GM21576 (cell line): ENCODE measurements at regions not wholly inside any gene's neighbourhood (a gene's known extent, or its start where the extent isn't known, plus 50 kb on each side); places are given as distances from the start of the nearest gene placed in this dataset.

Experiments used
- ATAC-seq: cut with Tn5 transposase; IDR thresholded peaks from one replicate; pipeline ENCODE4 v1.9.1; 2021; ENCODE audit warnings: mild to moderate bottlenecking, moderate library complexity; ENCODE audit not compliant: unreplicated experiment

DNA sequence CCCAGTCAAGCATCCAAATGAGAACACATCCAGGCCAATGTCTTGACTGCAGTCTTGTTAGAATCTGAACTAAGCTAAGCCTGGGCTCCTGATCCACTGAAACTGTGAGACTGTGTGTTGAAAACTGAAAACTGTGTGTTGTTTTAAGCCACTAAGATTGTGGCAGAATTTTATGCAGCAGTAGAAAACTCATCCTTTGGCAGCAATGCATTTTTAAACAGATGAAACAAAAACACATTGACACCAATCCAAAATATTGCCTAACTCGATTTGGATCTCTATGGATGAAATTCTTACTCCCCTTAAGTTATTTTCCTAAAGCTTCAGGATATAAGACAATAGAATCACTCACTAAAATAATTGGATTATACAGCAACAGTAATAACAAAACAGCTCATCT is 202.3 kb upstream of the KLF12 start:
- no peak for ATAC-seq

DNA sequence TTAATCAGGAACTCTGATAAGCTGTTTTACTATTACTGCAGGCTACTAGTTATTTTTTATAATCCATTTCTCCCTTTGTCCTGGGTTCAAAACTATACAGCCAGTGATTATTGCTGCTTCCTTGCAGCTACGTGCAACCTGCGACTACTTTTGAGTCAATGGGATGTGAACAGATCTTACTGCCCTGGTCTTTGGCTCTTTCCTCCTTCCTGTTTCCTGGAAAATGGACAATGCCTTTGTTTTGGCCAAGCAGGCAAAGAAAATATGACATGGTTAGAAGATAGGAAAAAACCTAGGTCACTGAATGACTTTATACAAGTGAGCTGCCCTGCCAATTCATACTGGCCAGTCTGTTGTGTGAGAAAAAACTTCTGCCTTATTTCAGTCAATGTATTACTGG is 201.2 kb upstream of the KLF12 start:
- no peak for ATAC-seq

DNA sequence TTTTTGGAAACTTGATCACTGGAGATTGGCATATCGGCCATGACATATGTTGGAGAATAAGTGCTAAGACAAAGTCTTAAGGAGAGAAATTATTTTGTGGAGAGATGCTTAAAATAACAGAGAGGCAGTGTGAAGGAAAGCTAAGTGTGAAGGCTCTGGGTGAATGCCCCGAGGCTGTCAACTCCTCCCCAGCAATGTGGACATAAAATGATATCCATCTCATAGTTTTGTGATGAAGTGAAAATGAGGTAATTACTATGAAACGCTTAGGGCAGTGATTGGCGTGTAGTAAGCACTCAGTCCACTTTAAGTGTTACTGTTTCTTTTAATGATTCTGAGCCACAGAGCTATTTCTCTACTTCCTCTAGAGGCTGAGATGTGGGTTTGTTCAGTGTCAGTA is 195.8 kb upstream of the KLF12 start:
- no peak for ATAC-seq

DNA sequence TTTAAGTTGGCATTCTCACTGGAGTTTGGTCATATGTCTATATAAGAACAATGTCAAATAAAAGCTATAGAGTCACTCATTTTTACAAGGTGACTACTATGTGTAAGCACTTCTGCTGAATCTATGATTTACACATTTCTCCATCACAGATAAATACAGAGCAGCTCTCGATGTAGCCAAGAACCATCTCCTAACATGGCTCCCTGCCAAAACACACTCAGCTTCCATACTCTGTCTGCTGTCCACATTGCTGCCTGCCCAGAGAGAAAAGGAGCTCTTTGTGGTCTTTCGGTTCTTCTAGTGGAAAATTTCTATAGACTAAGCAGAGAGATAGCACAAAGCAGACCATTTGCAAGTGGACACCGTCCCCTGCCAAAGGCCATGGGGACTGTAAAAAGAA is 190.9 kb upstream of the KLF12 start:
- no peak for ATAC-seq

DNA sequence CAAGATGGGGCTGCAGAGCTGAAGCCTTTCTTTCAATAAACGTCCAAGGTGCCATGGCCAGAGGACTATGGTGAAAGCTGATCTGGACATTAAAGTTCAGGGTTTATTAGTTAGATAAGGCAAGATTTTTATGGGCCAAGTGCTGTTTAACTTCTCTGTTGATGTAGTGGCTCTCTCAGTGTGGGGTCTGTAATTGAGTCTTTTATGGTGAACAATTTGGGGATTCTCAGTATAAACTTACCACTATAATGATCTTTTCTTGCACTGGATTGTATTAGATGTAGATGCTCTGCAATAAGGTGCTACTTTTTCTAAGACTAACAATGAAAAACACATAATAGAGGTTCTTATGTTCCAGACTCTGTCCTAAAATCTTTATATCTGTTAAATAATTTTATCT is 190.1 kb upstream of the KLF12 start:
- no peak for ATAC-seq

DNA sequence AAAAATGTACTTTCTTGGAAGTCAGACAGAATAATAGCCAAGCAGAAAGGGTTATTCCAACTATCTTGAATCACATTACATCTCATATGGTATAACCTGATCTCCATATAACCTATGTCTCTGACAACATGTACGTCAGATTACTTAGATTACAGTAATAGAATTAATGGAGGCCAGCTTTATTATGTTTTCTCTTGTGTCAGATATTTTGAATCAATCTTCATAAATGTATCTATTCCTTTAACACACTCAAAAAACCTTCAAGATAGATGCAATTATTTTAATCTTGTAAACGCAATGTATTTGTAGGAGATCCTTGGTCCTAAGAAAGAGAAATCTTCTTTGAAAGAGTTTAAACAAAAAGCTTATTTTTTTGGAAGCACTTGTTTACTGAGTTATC is 188.4 kb upstream of the KLF12 start:
- ATAC-seq = no peak

DNA sequence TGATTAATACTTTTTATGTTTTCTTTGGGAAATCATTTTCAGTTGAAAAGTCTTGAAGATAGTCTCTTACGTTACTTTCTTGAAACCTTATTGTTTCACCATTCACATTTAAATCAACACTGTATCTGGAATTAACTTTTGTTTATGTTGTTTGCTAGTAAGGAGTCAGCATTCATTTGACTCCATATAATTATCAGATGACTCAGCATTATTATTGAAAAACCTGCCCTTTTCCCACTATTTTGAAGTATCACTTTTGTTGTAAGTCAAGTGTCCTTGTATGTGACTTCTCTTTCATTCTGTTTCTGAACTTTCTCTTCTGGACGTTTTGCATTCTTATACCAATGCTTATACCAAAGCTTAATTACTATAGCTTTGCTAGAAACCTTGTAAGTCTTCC is 186.1 kb upstream of the KLF12 start:
- no peak for ATAC-seq

DNA sequence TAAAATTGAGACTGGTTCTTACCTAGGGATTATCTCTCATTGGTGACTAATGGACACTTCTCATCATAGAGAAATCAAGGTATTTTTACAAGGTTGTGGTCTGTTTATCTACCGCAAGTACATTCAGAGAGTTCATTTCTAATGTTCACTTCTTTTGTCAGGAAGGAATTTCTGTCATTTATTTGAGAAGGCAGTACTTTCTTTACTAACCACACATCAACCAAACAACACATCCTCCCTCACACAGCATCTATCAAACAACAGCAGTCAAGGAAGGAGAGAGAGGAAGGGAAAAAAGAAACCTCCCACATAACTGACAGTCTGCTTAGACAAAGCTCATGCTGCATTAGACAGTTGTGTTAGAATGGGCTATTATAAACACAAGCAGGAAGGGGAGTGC is 182.3 kb upstream of the KLF12 start:
- no peak for ATAC-seq

DNA sequence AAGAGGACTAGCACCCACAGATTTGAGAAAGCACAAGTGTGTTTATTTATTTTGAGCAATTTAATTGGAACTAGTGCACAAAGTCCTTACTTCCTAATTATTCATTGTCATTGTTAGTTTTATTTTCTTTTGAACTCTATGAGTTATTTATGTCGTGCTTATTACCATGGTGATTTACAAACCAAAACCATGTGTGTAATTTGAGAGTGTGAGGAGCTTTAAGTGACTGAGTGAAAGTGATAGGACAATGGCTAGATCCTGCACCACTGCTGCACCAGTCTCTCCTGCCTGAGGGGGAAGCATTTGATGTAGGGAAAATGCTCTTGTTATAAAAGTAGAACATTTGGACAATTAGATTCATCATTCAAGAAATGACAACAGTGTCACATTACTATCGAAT is 172.3 kb upstream of the KLF12 start:
- no peak for ATAC-seq

DNA sequence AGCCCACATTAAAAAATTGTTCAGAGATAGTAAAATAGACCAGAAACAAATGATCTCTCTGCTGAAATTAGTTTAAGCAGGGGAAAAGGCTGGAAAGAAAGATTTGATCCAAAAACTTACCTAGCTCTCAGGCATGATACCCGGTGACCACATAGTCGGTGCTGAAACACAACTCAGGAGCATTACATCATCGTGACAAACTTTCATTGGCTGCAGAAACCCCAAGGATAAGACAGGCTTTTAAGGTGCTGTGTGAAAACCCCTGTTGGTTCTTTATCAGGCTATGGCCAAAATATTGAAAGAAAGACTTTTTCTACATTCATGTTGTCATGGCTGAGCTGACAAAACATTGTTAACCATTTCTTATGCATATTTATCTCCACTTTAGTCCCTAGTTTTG is 171.7 kb upstream of the KLF12 start:
- no peak for ATAC-seq

DNA sequence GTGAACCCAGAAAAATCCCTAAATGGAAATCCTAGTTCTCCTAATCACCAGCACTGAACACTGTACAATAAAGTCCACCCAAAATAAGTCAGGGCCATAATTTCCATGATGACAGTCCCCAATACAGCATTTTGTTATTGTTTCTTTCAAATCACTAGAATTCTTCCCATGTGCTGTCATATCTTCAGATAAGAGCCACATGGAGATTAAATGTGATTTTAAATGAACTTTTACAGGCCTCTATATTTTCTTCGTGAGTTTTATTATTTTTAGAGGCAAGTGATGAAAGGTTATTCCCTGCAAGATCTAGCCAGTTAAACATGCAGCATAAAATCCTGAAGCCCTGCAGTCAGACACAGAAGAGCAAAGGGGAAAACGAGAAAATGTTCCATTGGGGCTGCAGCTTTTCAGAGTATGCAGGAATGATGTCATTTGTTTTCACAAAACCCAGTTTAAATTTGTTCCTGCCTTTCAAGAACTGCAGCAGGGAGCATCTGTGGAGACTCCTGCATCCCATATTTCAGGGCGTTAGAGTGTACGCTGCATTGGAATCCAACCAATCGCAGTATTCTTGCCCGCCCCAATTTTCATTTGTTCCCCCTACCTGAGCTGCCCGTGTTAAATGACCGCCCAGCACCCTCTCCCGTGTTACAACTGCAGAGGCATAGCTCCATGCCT is 167.2 kb upstream of the KLF12 start:
- no peak for ATAC-seq

DNA sequence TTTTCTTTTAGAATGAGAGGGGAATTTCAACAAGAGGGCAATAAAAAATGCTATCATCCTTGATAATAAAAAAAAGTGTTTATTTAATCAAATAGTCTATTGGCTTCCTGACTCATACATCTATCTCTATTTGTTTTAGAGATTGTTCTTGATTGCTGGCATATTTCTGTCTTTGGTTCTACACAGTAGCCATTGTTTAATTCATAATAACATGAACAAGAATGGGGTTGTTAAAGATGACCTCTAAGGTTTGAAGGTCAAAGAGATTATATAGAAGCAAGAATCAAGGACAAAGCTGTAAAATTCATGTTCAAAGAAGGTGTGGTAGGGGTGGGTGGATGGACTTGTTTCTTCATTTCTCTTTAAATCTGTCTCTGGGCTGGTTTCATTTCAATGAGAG is 166.0 kb upstream of the KLF12 start:
- ATAC-seq = no peak

DNA sequence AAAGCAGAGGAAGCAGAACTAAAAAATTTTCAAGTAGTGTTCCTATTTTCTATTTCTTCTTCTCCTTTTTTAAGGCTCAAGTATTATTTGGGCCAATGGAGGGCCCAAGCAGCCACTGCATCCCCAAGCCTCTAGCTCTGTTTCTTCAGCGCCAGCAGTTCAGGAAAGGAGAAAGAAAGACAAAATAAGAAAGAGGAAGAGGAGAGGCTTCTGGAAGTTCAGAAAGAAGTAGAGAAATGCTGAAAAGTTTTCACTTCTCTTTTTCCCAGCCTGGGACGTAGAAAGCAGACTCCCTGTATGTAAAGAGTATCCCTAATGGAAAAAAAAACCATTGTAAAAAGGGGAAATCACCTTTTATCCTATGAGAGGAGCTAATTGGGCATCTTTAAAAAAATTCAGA is 165.5 kb upstream of the KLF12 start:
- no peak for ATAC-seq

DNA sequence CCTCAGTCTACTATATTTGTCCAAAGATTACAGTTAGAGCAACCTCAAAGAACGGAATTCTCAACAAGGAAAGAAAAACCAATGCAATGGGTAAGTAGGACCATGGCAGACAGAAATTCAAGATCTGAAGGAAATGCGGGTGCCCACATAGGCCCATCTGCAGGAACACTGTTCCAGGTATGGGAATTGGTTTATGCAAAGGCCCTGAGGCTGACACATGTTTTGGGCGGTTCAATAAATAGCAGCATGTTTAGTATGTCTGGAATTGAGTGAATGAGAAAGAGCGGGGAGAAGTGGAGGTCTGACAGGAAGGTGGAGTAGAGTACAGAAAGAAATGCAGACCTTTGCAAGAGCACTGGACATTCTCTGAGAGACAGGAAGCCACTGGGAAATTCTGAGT is 164.7 kb upstream of the KLF12 start:
- no peak for ATAC-seq

DNA sequence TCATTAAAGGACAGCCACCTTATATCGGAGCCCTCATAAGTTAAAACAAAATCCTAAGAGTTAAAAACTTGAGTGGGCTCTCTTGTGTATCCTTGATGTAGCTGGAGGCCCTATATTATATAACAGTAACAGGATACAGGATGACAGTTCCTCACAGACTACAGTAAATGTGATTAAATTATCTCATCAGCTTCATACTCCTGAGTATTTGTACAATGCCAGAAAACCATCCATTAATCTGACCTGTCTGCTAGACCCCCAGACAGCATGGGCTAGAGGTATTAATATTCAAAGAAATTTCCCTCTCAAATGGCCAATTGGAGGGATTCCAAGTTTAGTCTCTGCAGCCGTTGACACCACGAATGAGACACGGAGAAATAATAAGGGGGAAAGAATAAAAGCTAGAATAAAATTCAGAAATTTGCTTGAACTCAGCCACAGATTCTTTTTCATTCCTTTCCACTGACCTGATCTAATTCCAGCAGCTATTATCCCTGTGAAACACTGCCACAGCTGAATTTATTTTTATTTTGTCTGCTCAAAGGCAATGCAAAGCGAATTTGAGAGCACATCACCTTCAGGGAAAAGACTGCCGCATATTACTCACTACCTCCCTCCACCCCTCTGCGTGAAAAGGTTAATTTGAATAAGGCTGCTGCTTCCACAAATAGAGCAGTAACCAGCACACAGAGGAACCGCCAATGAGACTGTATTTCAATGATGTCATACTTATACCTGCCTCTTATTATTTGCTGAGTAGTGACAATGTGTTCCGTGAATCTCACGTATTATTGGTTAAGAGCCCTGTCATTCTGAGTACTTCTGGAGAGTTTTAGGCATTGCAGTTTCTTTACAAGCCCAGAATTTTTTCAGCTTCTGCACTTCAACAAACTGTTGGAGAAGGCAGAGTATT is 155.9 kb upstream of the KLF12 start:
- peak; percentile 64 for ATAC-seq

DNA sequence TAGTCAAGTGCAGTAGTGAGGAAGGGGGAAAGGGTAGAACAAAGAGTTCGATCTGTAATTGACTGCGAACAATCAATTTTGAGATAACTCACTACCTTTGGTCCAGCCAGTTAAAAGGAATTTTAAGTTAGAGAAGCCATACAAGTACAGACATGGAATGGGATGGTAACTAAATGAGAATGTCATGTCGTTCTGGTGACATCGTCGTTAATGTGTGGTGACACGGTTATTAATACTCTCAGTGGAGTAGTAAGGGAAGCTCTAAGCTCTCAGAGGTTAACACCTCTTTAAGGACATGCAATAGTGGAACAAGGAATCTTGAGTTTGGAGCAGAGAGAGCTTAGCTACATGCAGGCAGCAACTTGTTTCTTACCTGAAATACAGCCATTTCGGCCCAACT is 154.9 kb upstream of the KLF12 start:
- no peak for ATAC-seq

DNA sequence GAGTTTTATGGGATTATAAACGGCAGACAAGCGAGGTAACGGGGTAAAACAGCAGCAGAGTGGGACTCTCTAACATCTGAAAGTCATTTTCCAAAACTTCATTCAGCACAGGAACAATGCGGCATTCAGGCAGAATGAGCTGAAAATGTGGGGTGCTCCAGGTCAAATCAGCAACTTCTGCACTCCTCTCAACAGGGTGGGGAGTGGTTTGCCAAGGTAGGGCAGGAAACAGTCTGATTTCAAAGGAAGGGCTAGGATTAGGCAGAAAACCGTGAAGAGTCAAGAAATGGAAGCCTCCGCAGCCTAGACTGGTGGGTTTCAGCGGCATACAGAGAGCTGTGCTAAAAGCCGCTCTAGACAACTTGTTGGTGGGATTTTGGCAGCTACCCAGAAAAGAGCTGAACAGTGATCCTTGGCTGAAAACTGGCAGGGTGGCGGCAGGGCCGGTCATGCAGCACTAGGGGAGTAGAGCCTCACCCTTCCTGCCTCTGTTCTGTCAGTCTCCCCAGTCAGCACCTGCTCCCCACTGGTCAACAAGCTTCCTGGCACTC is 154.2 kb upstream of the KLF12 start:
- no peak for ATAC-seq

DNA sequence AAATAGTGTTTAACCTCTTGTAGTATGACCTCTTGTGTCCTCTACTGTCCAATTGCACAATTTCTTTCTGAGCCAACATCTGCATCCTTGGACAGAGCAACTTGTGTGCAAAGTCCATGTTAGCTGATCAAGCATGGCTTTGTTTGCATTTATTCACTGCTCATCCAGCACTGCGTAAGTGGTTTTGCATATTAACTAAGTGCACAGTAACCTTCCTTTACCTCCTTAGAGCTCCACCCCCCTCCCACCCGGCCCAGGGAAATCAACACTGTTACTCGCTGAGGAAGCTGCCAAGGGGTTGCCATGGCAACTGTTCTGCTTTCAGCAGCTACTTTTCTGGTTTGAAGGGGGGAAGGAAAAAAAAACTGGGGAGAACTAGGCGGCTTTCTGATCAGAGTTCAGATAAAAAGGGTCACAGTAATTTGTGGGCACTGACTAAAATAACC is 153.5 kb upstream of the KLF12 start:
- ATAC-seq = peak; percentile 38

DNA sequence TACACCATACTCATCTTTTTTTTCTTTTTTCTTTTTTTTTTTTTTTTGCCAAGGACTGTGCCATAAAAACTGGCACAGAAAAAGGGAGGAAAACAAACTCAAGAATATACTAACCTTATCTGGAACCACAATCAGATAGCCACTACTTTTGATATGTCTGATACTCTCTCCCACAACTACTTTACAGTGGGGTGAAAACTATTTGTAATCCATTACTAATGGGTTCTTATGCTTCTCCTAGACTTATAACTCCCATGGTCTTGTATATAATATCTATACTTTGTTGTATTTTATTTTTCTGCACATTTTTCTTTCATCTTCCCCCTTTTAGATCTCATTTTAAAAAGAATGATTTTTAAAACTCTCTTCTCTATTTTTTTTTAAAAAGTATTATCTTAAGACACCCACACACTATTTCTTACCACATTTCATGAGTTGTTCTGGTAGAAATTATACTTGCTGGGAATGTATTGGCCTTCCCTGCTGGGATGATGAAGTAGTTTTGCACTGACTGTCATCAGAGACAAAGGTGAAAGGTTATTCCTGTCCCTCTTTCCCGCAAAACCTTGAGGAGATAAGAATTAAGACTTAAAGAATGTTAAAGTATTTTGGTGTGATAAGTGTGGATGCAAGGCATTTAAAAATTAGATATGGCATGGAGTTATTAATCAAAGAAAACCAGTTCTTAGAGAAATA is 146.7 kb upstream of the KLF12 start:
- no peak for ATAC-seq

DNA sequence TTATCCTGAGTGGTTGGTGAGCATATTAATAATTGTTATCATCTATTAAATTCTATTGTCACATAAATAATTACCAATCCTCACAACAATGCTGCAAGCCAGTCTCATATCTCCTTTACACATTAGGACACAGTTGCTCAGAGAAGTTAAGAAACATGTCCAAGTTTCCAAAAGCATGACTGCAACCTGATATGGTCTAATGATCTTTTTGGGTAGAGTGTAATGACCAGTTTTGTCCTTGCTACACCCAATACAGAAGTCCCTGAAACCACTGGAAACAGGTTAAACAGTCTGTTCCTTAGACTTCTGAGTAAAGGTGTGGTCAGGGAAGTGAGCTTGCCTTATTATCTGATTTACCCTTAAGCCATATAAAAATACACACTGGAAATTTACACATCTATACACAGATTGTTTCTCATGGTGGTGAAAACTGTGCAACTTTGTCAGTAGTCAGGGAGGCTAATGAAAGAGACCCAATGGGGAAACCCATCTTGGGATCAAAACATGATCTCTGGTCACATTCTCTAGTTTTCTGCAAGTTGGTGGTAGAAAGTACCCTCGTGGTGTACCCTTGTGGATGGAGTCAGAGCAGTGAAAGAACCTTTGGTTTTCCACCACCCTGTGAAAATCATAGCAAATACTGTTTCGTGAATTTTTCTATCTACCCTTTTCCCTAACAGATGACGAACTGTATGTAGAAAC is 146.0 kb upstream of the KLF12 start:
- no peak for ATAC-seq

DNA sequence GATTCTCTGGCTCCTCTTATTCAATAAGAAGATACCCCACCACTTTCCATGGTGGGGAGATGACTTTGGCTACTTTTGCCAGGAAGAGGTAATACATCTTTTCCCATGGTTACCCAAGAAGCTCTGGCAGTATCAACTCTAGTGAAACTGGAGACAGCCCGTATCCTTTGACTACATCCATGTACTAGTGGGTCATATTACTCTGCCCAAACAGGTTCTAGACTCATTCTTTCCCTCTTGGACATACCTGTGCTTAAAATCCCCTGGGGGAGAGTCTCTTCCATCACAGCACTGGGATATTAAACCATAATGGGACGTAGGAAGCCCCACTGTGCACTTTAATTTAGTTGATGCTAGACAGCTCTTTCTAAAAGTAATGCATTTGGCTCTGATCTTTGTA is 144.7 kb upstream of the KLF12 start:
- no peak for ATAC-seq
